Ectodermal cell (in vitro differentiated cells): ENCODE measurements at regions not wholly inside any gene's neighbourhood (a gene's known extent, or its start where the extent isn't known, plus 50 kb on each side); places are given as distances from the start of the nearest gene placed in this dataset.

Experiments used
- H3K27ac ChIP-seq: 2 replicates; pipeline ENCODE4 v1.7.0; 2013; ENCODE audit warnings: mild to moderate bottlenecking, low read depth, low read length; ENCODE audit not compliant: insufficient read depth, poor library complexity, severe bottlenecking
- H3K27me3 ChIP-seq: 2 replicates; pipeline ENCODE4 v1.7.0; 2013; ENCODE audit warnings: mild to moderate bottlenecking, low read length; ENCODE audit not compliant: insufficient read depth, control insufficient read depth, poor library complexity, severe bottlenecking
- H3K36me3 ChIP-seq: one replicate; pipeline ENCODE4 v1.7.0; 2013; ENCODE audit warnings: low read length; ENCODE audit not compliant: control insufficient read depth, insufficient read depth
- H3K4me1 ChIP-seq: one replicate; pipeline ENCODE4 v1.7.0; 2013; ENCODE audit warnings: low read length; ENCODE audit not compliant: control insufficient read depth, insufficient read depth
- H3K4me3 ChIP-seq: 2 replicates; pipeline ENCODE4 v1.7.0; 2013; ENCODE audit warnings: low read depth, low read length, control low read depth; ENCODE audit not compliant: insufficient read depth
- H3K9me3 ChIP-seq: 2 replicates; pipeline ENCODE4 v1.7.0; 2013; ENCODE audit warnings: mild to moderate bottlenecking, low read length, moderate library complexity; ENCODE audit not compliant: control insufficient read depth
- WGBS, 2 experiments: methylation state at CpG; one replicate each; pipeline ENCODE4 v1.1.7; 2013; ENCODE audit warnings: missing lambda C conversion rate in 2 of 2; 5-methylcytosine and 5-hydroxymethylcytosine counted together

- peaks cover 15% of the 10 kb centered on the region for H3K4me1 ChIP-seq
- H3K36me3 ChIP-seq: no peaks in the 10 kb centered on the region
- H3K27me3 ChIP-seq: no peaks in the 10 kb centered on the region
- WGBS, 2 experiments: 92 to 94% methylated on average over 16 of the region's 16 CpGs
- no peak overlapping the region for H3K27ac ChIP-seq
- no peaks in the 10 kb centered on the region for H3K9me3 ChIP-seq
- no peak overlapping the region for H3K4me3 ChIP-seq
Measured at GRCh38 chr10:78770167-78771090, 298.3 kb upstream of the ZMIZ1 start.

GRCh38 chr10:78771260-78771659 is 297.5 kb upstream of the ZMIZ1 start:
- Histone ChIP-seq H3K27me3 (no peaks in the 10 kb centered on the region), H3K27ac (no peak overlapping the region), H3K4me1 (peaks cover 15% of the 10 kb centered on the region), H3K4me3 (no peak overlapping the region), H3K9me3 (no peaks in the 10 kb centered on the region), H3K36me3 (no peaks in the 10 kb centered on the region)
- WGBS, 2 experiments: 89 to 91% methylated on average over 7 of the region's 7 CpGs

- no peak overlapping the region for H3K27ac ChIP-seq
Measured at GRCh38 chr10:78771808-78772455, 296.8 kb upstream of the ZMIZ1 start.

GRCh38 chr10:78772486-78772885 is 296.3 kb upstream of the ZMIZ1 start:
- no peaks in the 10 kb centered on the region for H3K36me3 ChIP-seq
- H3K9me3 ChIP-seq: no peaks in the 10 kb centered on the region
- peaks cover 15% of the 10 kb centered on the region for H3K4me1 ChIP-seq
- whole genome bisulfite sequencing, 2 experiments: 93% methylated on average over 8 of the region's 8 CpGs
- H3K27ac ChIP-seq: no peak overlapping the region
- no peaks in the 10 kb centered on the region for H3K27me3 ChIP-seq
- no peak overlapping the region for H3K4me3 ChIP-seq

More at GRCh38 chr10:78771808-78772455, 296.8 kb upstream of the ZMIZ1 start:
- 85 to 91% methylated on average over 7 of the region's 7 CpGs for WGBS, 2 experiments
- peaks cover 15% of the 10 kb centered on the region for H3K4me1 ChIP-seq
- no peaks in the 10 kb centered on the region for H3K9me3 ChIP-seq
- no peaks in the 10 kb centered on the region for H3K36me3 ChIP-seq
- H3K27me3 ChIP-seq: no peaks in the 10 kb centered on the region
- H3K4me3 ChIP-seq: no peak overlapping the region

- Histone ChIP-seq H3K4me3 (no peak overlapping the region), H3K4me1 (peaks cover 12% of the 10 kb centered on the region), H3K9me3 (no peaks in the 10 kb centered on the region), H3K36me3 (no peaks in the 10 kb centered on the region), H3K27ac (no peak overlapping the region), H3K27me3 (no peaks in the 10 kb centered on the region)
- WGBS, 2 experiments: 93% methylated on average over 12 of the region's 12 CpGs
Measured at GRCh38 chr10:78772986-78773530, 295.7 kb upstream of the ZMIZ1 start.

GRCh38 chr10:78774614-78774998 is 294.2 kb upstream of the ZMIZ1 start:
- WGBS, 2 experiments: 52 to 58% methylated on average over 6 of the region's 6 CpGs
- Histone ChIP-seq H3K27ac (no peak overlapping the region), H3K4me1 (peaks cover 8% of the 10 kb centered on the region)

GRCh38 chr10:78774999-78775711 is 293.6 kb upstream of the ZMIZ1 start:
- Histone ChIP-seq H3K9me3 (no peaks in the 10 kb centered on the region), H3K36me3 (no peaks in the 10 kb centered on the region), H3K27ac (no peak overlapping the region), H3K4me3 (no peak overlapping the region), H3K27me3 (no peaks in the 10 kb centered on the region), H3K4me1 (peaks cover 8% of the 10 kb centered on the region)
- 59 to 64% methylated on average over 14 of the region's 14 CpGs for WGBS, 2 experiments

More at GRCh38 chr10:78774614-78774998, 294.2 kb upstream of the ZMIZ1 start:
- H3K4me3 ChIP-seq: no peak overlapping the region
- H3K9me3 ChIP-seq: no peaks in the 10 kb centered on the region
- no peaks in the 10 kb centered on the region for H3K36me3 ChIP-seq
- H3K27me3 ChIP-seq: no peaks in the 10 kb centered on the region

- H3K4me3 ChIP-seq: no peak overlapping the region
- H3K27ac ChIP-seq: no peak overlapping the region
- no peaks in the 10 kb centered on the region for H3K9me3 ChIP-seq
- 78 to 79% methylated on average over 1 of the region's 1 CpG for WGBS, 2 experiments
- peaks cover 8% of the 10 kb centered on the region for H3K4me1 ChIP-seq
- no peaks in the 10 kb centered on the region for H3K36me3 ChIP-seq
- H3K27me3 ChIP-seq: no peaks in the 10 kb centered on the region
Measured at GRCh38 chr10:78775891-78776290, 292.9 kb upstream of the ZMIZ1 start.

GRCh38 chr10:78776756-78777155 is 292.0 kb upstream of the ZMIZ1 start:
- Histone ChIP-seq H3K36me3 (no peaks in the 10 kb centered on the region), H3K4me1 (peaks cover 8% of the 10 kb centered on the region), H3K27me3 (no peaks in the 10 kb centered on the region), H3K27ac (no peak overlapping the region), H3K4me3 (no peak overlapping the region), H3K9me3 (no peaks in the 10 kb centered on the region)
- 66 to 73% methylated on average over 5 to 6 of the region's 6 CpGs for WGBS, 2 experiments

GRCh38 chr10:78777466-78777865 is 291.3 kb upstream of the ZMIZ1 start:
- Histone ChIP-seq H3K27me3 (no peaks in the 10 kb centered on the region), H3K4me3 (no peak overlapping the region), H3K9me3 (no peaks in the 10 kb centered on the region), H3K36me3 (no peaks in the 10 kb centered on the region), H3K27ac (no peak overlapping the region), H3K4me1 (peaks cover 8% of the 10 kb centered on the region)
- 61 to 65% methylated on average over 5 of the region's 5 CpGs for WGBS, 2 experiments
